Coronary artery (tissue), 2 donors: ENCODE measurements at regions not wholly inside any gene's neighbourhood (a gene's known extent, or its start where the extent isn't known, plus 50 kb on each side); places are given as distances from the start of the nearest gene placed in this dataset.

Source experiments
- DNase-seq: peaks from one replicate; pipeline ENCODE4 v3.0.0-alpha.2; 2017; ENCODE audit warnings: low spot score
- H3K27ac ChIP-seq, 2 donors: fragments of 200-600 bp; sonication (generic); one replicate each; pipeline ENCODE4 v1.5.1; 2016 to 2019
- H3K4me3 ChIP-seq: fragments of 200-600 bp; sonication (generic); 2 replicates; pipeline ENCODE4 v1.5.1; 2016; ENCODE audit warnings: mild to moderate bottlenecking, moderate library complexity
- CTCF ChIP-seq: fragments of 200-600 bp; sonication (generic); IDR thresholded peaks from one replicate; pipeline ENCODE4 v1.5.1; 2019; ENCODE audit warnings: antibody characterized with exemption

- H3K4me3 ChIP-seq = no peak overlapping the region
- H3K27ac ChIP-seq = no peak overlapping the region
- TF ChIP-seq CTCF = no peak
- no peak for DNase-seq
Measured at GRCh38 chr14:85474431-85474830, 55.5 kb upstream of the FLRT2 start.

- Histone ChIP-seq H3K4me3 (no peak overlapping the region), H3K27ac (no peak overlapping the region)
- TF ChIP-seq CTCF = no peak
- DNase-seq = no peak
Measured at GRCh38 chr14:85475113-85475512, 54.8 kb upstream of the FLRT2 start.

GRCh38 chr14:85479306-85479705, 50.6 kb upstream of the FLRT2 start:
- no peak for DNase-seq
- H3K27ac ChIP-seq = no peak overlapping the region
- H3K4me3 ChIP-seq = no peak overlapping the region
- TF ChIP-seq CTCF = no peak

GRCh38 chr14:85479771-85480170, 50.2 kb upstream of the FLRT2 start:
- DNase-seq = no peak
- H3K27ac ChIP-seq = no peak overlapping the region
- no peak overlapping the region for H3K4me3 ChIP-seq
- TF ChIP-seq CTCF = no peak
